IMR-90 (cell line): ENCODE measurements at regions not wholly inside any gene's neighbourhood (a gene's known extent, or its start where the extent isn't known, plus 50 kb on each side); places are given as distances from the start of the nearest gene placed in this dataset.

Source experiments
- ATAC-seq: fragments of 200-7000 bp; cut with Tn5 transposase; 2 replicates; pipeline ENCODE4 v1.9.1; 2020; ENCODE audit warnings: low read depth, mild to moderate bottlenecking, moderate library complexity
- BruUV-seq: library from RNA; stranded (reverse); fragments of 400-500 nt; replicated peaks from 2 replicates; lab custom pipeline; 2021; lab: Mats Ljungman, UMichigan
- CTCF ChIA-PET: fragments of 300-600 bp; formaldehyde crosslinking; extraction: SDS; loops from one replicate; lab custom pipeline; 2021; ENCODE audit warnings: antibody characterized with exemption; lab: Yijun Ruan, JAX
- POLR2A ChIA-PET: fragments of 300-600 bp; sonication (Branson Sonifier 250); formaldehyde crosslinking; loops from one replicate; lab custom pipeline; 2022; ENCODE audit warnings: antibody characterized with exemption; ENCODE audit not compliant: unreplicated experiment; lab: Charles Lee
- DNase-seq: peaks from one replicate; pipeline ENCODE4 v3.0.0; 2013
- H2AFZ ChIP-seq: replicated peaks from 2 replicates; pipeline ENCODE3; 2013; ENCODE audit warnings: low read length, mild to moderate bottlenecking; ENCODE audit not compliant: poor library complexity
- H2AK5ac ChIP-seq: 2 replicates; pipeline ENCODE4 v1.6.1; 2013; ENCODE audit warnings: low read depth, low read length, inconsistent platforms
- H2AK9ac ChIP-seq: replicated peaks from 2 replicates; pipeline ENCODE3; 2013; ENCODE audit warnings: mild to moderate bottlenecking, low read depth, low read length, moderate library complexity; ENCODE audit not compliant: poor library complexity
- H2BK120ac ChIP-seq: 2 replicates; pipeline ENCODE4 v1.6.1; 2013; ENCODE audit warnings: low read depth, low read length, inconsistent platforms
- H2BK15ac ChIP-seq: 3 replicates; pipeline ENCODE4 v1.6.1; 2013; ENCODE audit warnings: low read depth, low read length, inconsistent platforms
- H2BK20ac ChIP-seq: 2 replicates; pipeline ENCODE4 v1.6.1; 2013; ENCODE audit warnings: low read depth, mild to moderate bottlenecking, inconsistent platforms, low read length, moderate library complexity
- H2BK5ac ChIP-seq: 2 replicates; pipeline ENCODE4 v1.6.1; 2013; ENCODE audit warnings: mild to moderate bottlenecking, low read depth, low read length, inconsistent platforms; ENCODE audit not compliant: poor library complexity, severe bottlenecking
- H3K14ac ChIP-seq: replicated peaks from 2 replicates; pipeline ENCODE4 v1.6.1; 2013; ENCODE audit warnings: low read depth, low read length, inconsistent platforms
- H3K18ac ChIP-seq: 2 replicates; pipeline ENCODE4 v1.6.1; 2013; ENCODE audit warnings: low read depth, low read length, control low read depth
- H3K23ac ChIP-seq: 2 replicates; pipeline ENCODE4 v1.6.1; 2013; ENCODE audit warnings: low read depth, low read length, inconsistent platforms
- H3K27ac ChIP-seq: 2 replicates; pipeline ENCODE4 v1.5.1; 2013; ENCODE audit warnings: mild to moderate bottlenecking, control low read depth, low read length; ENCODE audit not compliant: insufficient read depth
- H3K27me3 ChIP-seq: 2 replicates; pipeline ENCODE4 v1.6.1; 2013; ENCODE audit warnings: low read length; ENCODE audit not compliant: control insufficient read depth, insufficient read depth
- H3K36me3 ChIP-seq: 2 replicates; pipeline ENCODE4 v1.6.1; 2013; ENCODE audit warnings: low read length, mixed read lengths; ENCODE audit not compliant: control insufficient read depth, insufficient read depth
- H3K4ac ChIP-seq: 2 replicates; pipeline ENCODE4 v1.6.1; 2013; ENCODE audit warnings: low read depth, low read length, inconsistent platforms
- H3K4me1 ChIP-seq: 2 replicates; pipeline ENCODE4 v1.6.1; 2013; ENCODE audit warnings: low read length, mixed read lengths; ENCODE audit not compliant: control insufficient read depth, insufficient read depth
- H3K4me2 ChIP-seq: 2 replicates; pipeline ENCODE4 v1.6.1; 2013; ENCODE audit warnings: low read depth, mild to moderate bottlenecking, control low read depth, low read length, moderate library complexity
- H3K4me3 ChIP-seq: 2 replicates; pipeline ENCODE4 v1.5.1; 2013; ENCODE audit warnings: low read depth, mild to moderate bottlenecking, control low read depth, low read length, moderate library complexity; ENCODE audit not compliant: insufficient read depth
- H3K56ac ChIP-seq: 2 replicates; pipeline ENCODE4 v1.6.1; 2013; ENCODE audit warnings: low read length, inconsistent platforms; ENCODE audit not compliant: insufficient read depth; ENCODE audit errors: extremely low read depth
- H3K79me1 ChIP-seq, 2 experiments: 2 replicates each; pipeline ENCODE4 v1.6.1; 2013; ENCODE audit warnings: low read length in 2 of 2, inconsistent platforms in 1 of 2, low read depth in 1 of 2
- H3K9ac ChIP-seq: 2 replicates; pipeline ENCODE4 v1.6.1; 2013; ENCODE audit warnings: low read depth, low read length, control low read depth
- H3K9me1 ChIP-seq: 2 replicates; pipeline ENCODE4 v1.6.1; 2013; ENCODE audit warnings: low read length, inconsistent platforms; ENCODE audit not compliant: insufficient read depth
- H3K9me3 ChIP-seq: 2 replicates; pipeline ENCODE4 v1.6.1; 2013; ENCODE audit warnings: low read length; ENCODE audit not compliant: control insufficient read depth, insufficient read depth
- H4K20me1 ChIP-seq: 2 replicates; pipeline ENCODE4 v1.6.1; 2013; ENCODE audit warnings: low read length, inconsistent platforms; ENCODE audit not compliant: insufficient read depth
- H4K5ac ChIP-seq: 2 replicates; pipeline ENCODE4 v1.6.1; 2013; ENCODE audit warnings: mild to moderate bottlenecking, low read depth, low read length, control low read depth
- H4K8ac ChIP-seq, 2 experiments: 2 replicates each; pipeline ENCODE4 v1.6.1; 2013; ENCODE audit warnings: low read depth in 2 of 2, low read length in 2 of 2, control low read depth in 1 of 2, inconsistent platforms in 1 of 2
- H4K91ac ChIP-seq: 2 replicates; pipeline ENCODE4 v1.6.1; 2013; ENCODE audit warnings: low read depth, low read length, inconsistent platforms; ENCODE audit not compliant: insufficient read depth
- CHD1 ChIP-seq: IDR thresholded peaks from 2 replicates; pipeline ENCODE4 v1.6.1; 2012; ENCODE audit warnings: low read depth, low read length, improper control_type of control experiment
- POLR2A ChIP-seq: IDR thresholded peaks from 2 replicates; pipeline ENCODE4 v1.6.1; 2012; ENCODE audit warnings: mild to moderate bottlenecking, low read depth, low read length
- WGBS, 2 experiments: methylation state at CpG; one replicate each; pipeline versions ENCODE4 v1.1.5 to v1.1.7; 2013; ENCODE audit warnings: missing lambda C conversion rate in 2 of 2; ENCODE audit not compliant: insufficient read length in 1 of 2; ENCODE audit errors: extremely low coverage in 2 of 2; 5-methylcytosine and 5-hydroxymethylcytosine counted together
- dilution Hi-C: fragments of 300-500 bp; cut with HindIII; formaldehyde crosslinking; loops from one replicate; pipeline ENCODE4 v1.14.3; 2018; ENCODE audit warnings: low sequenced_read_pairs; ENCODE audit not compliant: unreplicated experiment
- in situ Hi-C: fragments of 300-500 bp; cut with MboI; formaldehyde crosslinking; loops from 3 replicates; pipeline ENCODE4 v1.14.3; 2019; ENCODE audit warnings: low sequenced_read_pairs, inconsistent platforms, mixed read lengths
- intact Hi-C: fragments of 100-400 bp; cut with micrococcal nuclease; formaldehyde crosslinking; loops from 2 replicates; pipeline ENCODE4 v1.10.0; 2022

- POLR2A ChIA-PET = no interaction called here
- no peak for TF ChIP-seq CHD1
- TF ChIP-seq POLR2A = no peak
- intact Hi-C loops = no loop called here
These were observed 136.0 kb upstream of the ZNF91 start for GRCh38 chr19:23531231-23531790.

More at GRCh38 chr19:23531231-23531790, 136.0 kb upstream of the ZNF91 start:
- no peak overlapping the region for H2BK120ac ChIP-seq
- WGBS, 2 experiments = 50% methylated on average over 1 of the region's 2 CpGs; no CpG with 5 or more reads in 1 of the 2 experiments
- no peak overlapping the region for H3K4me3 ChIP-seq
- no peak overlapping the region for H3K4ac ChIP-seq
- H3K4me1 ChIP-seq = no peaks in the 10 kb centered on the region
- dilution Hi-C loops = no loop called here
- no peaks in the 10 kb centered on the region for H3K27me3 ChIP-seq
- H3K9me1 ChIP-seq = no peaks in the 10 kb centered on the region
- H3K14ac ChIP-seq = no peak overlapping the region
- H3K9me3 ChIP-seq = peaks cover 8% of the 10 kb centered on the region
- H4K5ac ChIP-seq = no peak overlapping the region
- H3K56ac ChIP-seq = no peak overlapping the region
- H2AK5ac ChIP-seq = no peak overlapping the region
- no peak overlapping the region for H3K9ac ChIP-seq
- H2BK15ac ChIP-seq = no peak overlapping the region
- H2AK9ac ChIP-seq = no peak overlapping the region
- no peak overlapping the region for H3K23ac ChIP-seq
- CTCF ChIA-PET = interaction anchor here (0.6 kb wide), 1 partner anchor 77 kb away, joined by 3 read pairs; no protein-coding TSS in a partner anchor
- no TSS peak for BruUV-seq
- ATAC-seq (no peak), DNase-seq (no peak)
- H2BK20ac ChIP-seq = no peak overlapping the region
- H2BK5ac ChIP-seq = no peak overlapping the region
- H3K18ac ChIP-seq = no peak overlapping the region
- H3K27ac ChIP-seq = no peak overlapping the region
- H4K91ac ChIP-seq = no peak overlapping the region
- H2AFZ ChIP-seq = no peak overlapping the region
- no peak overlapping the region for H4K8ac ChIP-seq
- H3K79me1 ChIP-seq = no peaks in the 10 kb centered on the region
- H3K36me3 ChIP-seq = no peaks in the 10 kb centered on the region
- no peaks in the 10 kb centered on the region for H4K20me1 ChIP-seq
- no peak overlapping the region for H3K4me2 ChIP-seq
- in situ Hi-C loops = no loop called here
